ENCODE measurements at regions not wholly inside any gene's neighbourhood (a gene's known extent, or its start where the extent isn't known, plus 50 kb on each side); places are given as distances from the start of the nearest gene placed in this dataset.

DNA sequence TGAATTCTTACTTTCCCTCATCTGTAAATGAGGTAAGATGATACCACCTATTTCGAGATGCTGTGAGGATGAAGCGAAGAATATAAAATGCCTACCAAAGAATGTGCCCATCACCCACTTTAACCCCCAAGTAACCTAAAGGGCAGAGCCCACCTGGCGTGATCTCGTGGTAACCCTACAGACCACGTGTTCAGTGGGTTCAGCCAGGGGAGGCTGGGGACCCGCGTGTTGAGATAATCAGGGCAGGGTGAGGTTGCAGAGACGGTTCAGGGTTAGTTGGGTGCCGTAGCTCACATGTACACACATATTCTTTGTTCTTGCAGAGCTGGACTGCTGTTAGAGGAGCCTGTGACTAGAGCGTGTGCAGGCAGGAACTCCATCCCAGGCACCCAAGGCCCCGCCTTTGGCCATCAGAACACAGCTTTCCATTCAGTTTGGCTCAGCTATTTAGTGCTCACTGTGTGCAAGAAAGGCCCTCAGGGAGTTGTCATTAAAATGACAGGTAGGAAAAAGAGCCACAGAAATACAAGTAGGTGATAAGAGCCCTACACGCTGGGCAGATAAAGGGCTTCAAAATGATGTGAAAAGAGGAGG is 56.5 kb upstream of the HAND1 start:
- Histone ChIP-seq H3K4me1 (ENCODE audit: low read length) (no peaks in the 10 kb centered on the region), H3K79me2 (ENCODE audit: low read length) (no peaks in the 10 kb centered on the region), H3K27ac (ENCODE audit: low read length) (no peak overlapping the region), H3K4me2 (ENCODE audit: low read length) (no peak overlapping the region), H3K9ac (ENCODE audit: low read length) (no peak overlapping the region), H4K20me1 (ENCODE audit: insufficient read depth, low read length) (no peaks in the 10 kb centered on the region), H3K36me3 (replicated peaks; ENCODE audit: low read depth, low read length) (no peaks in the 10 kb centered on the region), H3K27me3 (ENCODE audit: low read depth, low read length) (no peaks in the 10 kb centered on the region), H3K9me3 (ENCODE audit: insufficient read depth, low read length) (no peaks in the 10 kb centered on the region), H2AFZ (ENCODE audit: low read depth, low read length) (no peak overlapping the region), H3K4me3 (ENCODE audit: low read length) (no peak overlapping the region)
- TF ChIP-seq, protein P1, sequence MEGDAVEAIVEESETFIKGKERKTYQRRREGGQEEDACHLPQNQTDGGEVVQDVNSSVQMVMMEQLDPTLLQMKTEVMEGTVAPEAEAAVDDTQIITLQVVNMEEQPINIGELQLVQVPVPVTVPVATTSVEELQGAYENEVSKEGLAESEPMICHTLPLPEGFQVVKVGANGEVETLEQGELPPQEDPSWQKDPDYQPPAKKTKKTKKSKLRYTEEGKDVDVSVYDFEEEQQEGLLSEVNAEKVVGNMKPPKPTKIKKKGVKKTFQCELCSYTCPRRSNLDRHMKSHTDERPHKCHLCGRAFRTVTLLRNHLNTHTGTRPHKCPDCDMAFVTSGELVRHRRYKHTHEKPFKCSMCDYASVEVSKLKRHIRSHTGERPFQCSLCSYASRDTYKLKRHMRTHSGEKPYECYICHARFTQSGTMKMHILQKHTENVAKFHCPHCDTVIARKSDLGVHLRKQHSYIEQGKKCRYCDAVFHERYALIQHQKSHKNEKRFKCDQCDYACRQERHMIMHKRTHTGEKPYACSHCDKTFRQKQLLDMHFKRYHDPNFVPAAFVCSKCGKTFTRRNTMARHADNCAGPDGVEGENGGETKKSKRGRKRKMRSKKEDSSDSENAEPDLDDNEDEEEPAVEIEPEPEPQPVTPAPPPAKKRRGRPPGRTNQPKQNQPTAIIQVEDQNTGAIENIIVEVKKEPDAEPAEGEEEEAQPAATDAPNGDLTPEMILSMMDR (IDR thresholded peaks at IDR 0.05; ENCODE audit: low read depth, low read length), result no peak
- TF ChIP-seq EZH2phosphoT487 (IDR thresholded peaks at IDR 0.05; ENCODE audit: low read depth), result no peak

DNA sequence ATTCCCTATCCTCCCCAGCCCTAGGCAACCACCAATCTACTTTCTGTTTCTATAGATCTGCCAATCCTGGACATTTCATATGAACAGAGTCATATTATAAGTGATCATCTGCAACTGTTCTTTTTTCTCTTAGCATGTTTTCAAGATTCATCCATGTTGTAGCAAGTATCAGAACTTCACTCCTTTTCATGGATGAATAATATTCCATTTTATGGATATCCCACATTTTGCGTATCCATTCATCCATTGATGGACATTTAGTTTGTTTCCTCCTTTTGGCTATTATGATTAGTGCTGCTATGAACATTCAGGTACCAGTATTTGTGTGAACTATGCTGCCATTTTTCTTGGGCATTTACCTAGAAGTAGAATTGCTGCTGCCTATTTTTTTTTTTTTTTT is 51.3 kb upstream of the HAND1 start:
- Histone ChIP-seq H3K27ac (ENCODE audit: low read length) (no peak overlapping the region), H3K9me3 (ENCODE audit: insufficient read depth, low read length) (no peaks in the 10 kb centered on the region), H3K79me2 (ENCODE audit: low read length) (no peaks in the 10 kb centered on the region), H4K20me1 (ENCODE audit: insufficient read depth, low read length) (no peaks in the 10 kb centered on the region), H3K4me1 (ENCODE audit: low read length) (peaks cover 5% of the 10 kb centered on the region), H3K4me3 (ENCODE audit: low read length) (no peak overlapping the region), H3K9ac (ENCODE audit: low read length) (no peak overlapping the region), H3K4me2 (ENCODE audit: low read length) (no peak overlapping the region), H3K27me3 (ENCODE audit: low read depth, low read length) (no peaks in the 10 kb centered on the region), H3K36me3 (replicated peaks; ENCODE audit: low read depth, low read length) (no peaks in the 10 kb centered on the region), H2AFZ (ENCODE audit: low read depth, low read length) (no peak overlapping the region)
- TF ChIP-seq EZH2phosphoT487 (IDR thresholded peaks at IDR 0.05; ENCODE audit: low read depth), result no peak
- TF ChIP-seq, protein P1 (IDR thresholded peaks at IDR 0.05; ENCODE audit: low read depth, low read length), result no peak

DNA sequence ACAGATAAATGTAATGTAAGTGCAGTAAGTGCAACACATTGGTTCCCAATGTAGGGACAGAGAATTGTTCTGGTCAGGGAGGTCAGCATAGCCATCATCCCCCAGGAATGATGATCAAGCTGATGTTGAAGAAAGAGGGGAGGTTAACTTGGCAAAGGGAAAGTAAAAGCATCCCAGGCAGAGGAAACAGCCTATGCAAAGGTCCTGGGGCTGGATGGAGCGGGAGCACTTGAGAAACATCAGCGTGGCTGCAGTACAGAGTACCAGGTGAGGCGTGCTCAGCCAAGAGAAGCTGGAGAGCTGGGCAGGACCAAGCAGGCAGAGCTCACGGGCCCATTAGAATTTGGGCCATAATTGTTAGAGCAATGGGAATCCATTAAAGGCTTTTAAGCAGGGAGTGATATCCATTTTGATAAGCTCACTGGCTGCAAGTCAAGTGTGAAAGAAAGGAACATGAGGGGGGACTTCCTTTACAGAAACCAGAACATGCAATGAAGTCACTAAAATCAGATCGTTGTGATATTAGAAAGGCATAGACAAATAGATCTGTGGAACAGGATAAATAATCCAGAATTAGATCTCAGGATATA is 50.1 kb upstream of the HAND1 start:
- Histone ChIP-seq H3K9me3 (ENCODE audit: insufficient read depth, low read length) (no peaks in the 10 kb centered on the region), H4K20me1 (ENCODE audit: insufficient read depth, low read length) (no peaks in the 10 kb centered on the region), H3K27me3 (ENCODE audit: low read depth, low read length) (no peaks in the 10 kb centered on the region), H3K27ac (ENCODE audit: low read length) (no peak overlapping the region), H2AFZ (ENCODE audit: low read depth, low read length) (no peak overlapping the region), H3K79me2 (ENCODE audit: low read length) (no peaks in the 10 kb centered on the region), H3K9ac (ENCODE audit: low read length) (no peak overlapping the region), H3K4me3 (ENCODE audit: low read length) (no peak overlapping the region), H3K36me3 (replicated peaks; ENCODE audit: low read depth, low read length) (no peaks in the 10 kb centered on the region), H3K4me2 (ENCODE audit: low read length) (no peak overlapping the region), H3K4me1 (ENCODE audit: low read length) (peaks cover 5% of the 10 kb centered on the region)
- TF ChIP-seq, protein P1 (IDR thresholded peaks at IDR 0.05; ENCODE audit: low read depth, low read length), result no peak
- TF ChIP-seq EZH2phosphoT487 (IDR thresholded peaks at IDR 0.05; ENCODE audit: low read depth), result no peak

Measured in OCI-LY3 (cell line).